CD4-positive, alpha-beta T cell (primary cell): ENCODE measurements at regions not wholly inside any gene's neighbourhood (a gene's known extent, or its start where the extent isn't known, plus 50 kb on each side); places are given as distances from the start of the nearest gene placed in this dataset.
"Not testable (repeated sequence)": the region's sequence is repeated elsewhere in the genome, so short reads cannot be mapped to it uniquely, and the experiment has no call there.

ENCODE experiments used
- ATAC-seq: fragments of 200-7000 bp; cut with Tn5 transposase; one replicate; pipeline ENCODE4 v1.10.0; 2022; ENCODE audit warnings: mild to moderate bottlenecking; ENCODE audit not compliant: poor library complexity
- CTCF ChIA-PET: fragments of 350-600 bp; sonication (Branson Sonifier 250); formaldehyde crosslinking; loops from one replicate; lab custom pipeline; 2021; ENCODE audit warnings: antibody characterized with exemption, inconsistent platforms; lab: Charles Lee
- POLR2A ChIA-PET: fragments of 350-600 bp; sonication (Branson Sonifier 250); formaldehyde crosslinking; loops from one replicate; lab custom pipeline; 2021; ENCODE audit warnings: antibody characterized with exemption, inconsistent platforms; lab: Charles Lee
- DNase-seq, 14 experiments: peaks; one replicate each; pipeline ENCODE4 v3.0.0-alpha.2; 2013 to 2020; ENCODE audit warnings: mixed read lengths in 2 of 14
- H3K27ac ChIP-seq, 2 donors: one replicate each; pipeline versions ENCODE4 v1.5.1 to v1.7.0; 2013; ENCODE audit warnings: low read length in 2 of 2, low read depth in 1 of 2, mild to moderate bottlenecking in 1 of 2
- H3K27me3 ChIP-seq, 2 experiments: 1 replicate in 1 of 2; 2 replicates in 1 of 2; pipeline versions ENCODE4 v1.6.1 to v1.7.0; 2013; ENCODE audit warnings: low read length in 2 of 2, control low read depth in 1 of 2, mild to moderate bottlenecking in 1 of 2, moderate library complexity in 1 of 2; ENCODE audit not compliant: insufficient read depth in 2 of 2, control insufficient read depth in 1 of 2
- H3K36me3 ChIP-seq: one replicate; pipeline ENCODE4 v1.6.1; 2013; ENCODE audit warnings: low read length, control low read depth; ENCODE audit not compliant: insufficient read depth
- H3K4me1 ChIP-seq: one replicate; pipeline ENCODE4 v1.6.1; 2013; ENCODE audit warnings: low read length, control low read depth; ENCODE audit not compliant: insufficient read depth
- H3K4me3 ChIP-seq: one replicate; pipeline ENCODE4 v1.5.1; 2013; ENCODE audit warnings: mild to moderate bottlenecking, low read length, moderate library complexity
- H3K9me3 ChIP-seq, 2 experiments: 1 replicate in 1 of 2; 2 replicates in 1 of 2; pipeline versions ENCODE4 v1.6.1 to v1.7.0; 2013; ENCODE audit warnings: low read length in 2 of 2, mild to moderate bottlenecking in 2 of 2, control low read depth in 1 of 2, moderate library complexity in 1 of 2; ENCODE audit not compliant: control insufficient read depth in 1 of 2, insufficient read depth in 1 of 2
- H3K27ac Mint-ChIP-seq: one replicate; pipeline ENCODE4 v1.8.0; 2020; ENCODE audit warnings: mixed read lengths
- H3K27me3 Mint-ChIP-seq: one replicate; pipeline ENCODE4 v1.8.0; 2021; ENCODE audit warnings: mixed read lengths
- H3K36me3 Mint-ChIP-seq: one replicate; pipeline ENCODE4 v1.8.0; 2021; ENCODE audit warnings: low read depth, mixed read lengths
- H3K4me1 Mint-ChIP-seq: one replicate; pipeline ENCODE4 v1.8.0; 2021; ENCODE audit warnings: low read depth, mixed read lengths
- H3K4me3 Mint-ChIP-seq: one replicate; pipeline ENCODE4 v1.8.0; 2020; ENCODE audit warnings: mild to moderate bottlenecking, mixed read lengths
- H3K9me3 Mint-ChIP-seq: one replicate; pipeline ENCODE4 v1.8.0; 2020; ENCODE audit warnings: mixed read lengths
- CTCF ChIP-seq: fragments of 200-600 bp; IDR thresholded peaks from one replicate; pipeline ENCODE4 v1.8.0; 2022; ENCODE audit warnings: antibody characterized with exemption, mild to moderate bottlenecking
- intact Hi-C, 2 experiments: fragments of 100-400 bp; cut with DNase I in 1 of 2; cut with micrococcal nuclease in 1 of 2; formaldehyde crosslinking; loops; one replicate each; pipeline versions ENCODE4 v1.15.1 to v1.9.0; 2023 to 2025; cut with DNase I, micrococcal nuclease

DNA sequence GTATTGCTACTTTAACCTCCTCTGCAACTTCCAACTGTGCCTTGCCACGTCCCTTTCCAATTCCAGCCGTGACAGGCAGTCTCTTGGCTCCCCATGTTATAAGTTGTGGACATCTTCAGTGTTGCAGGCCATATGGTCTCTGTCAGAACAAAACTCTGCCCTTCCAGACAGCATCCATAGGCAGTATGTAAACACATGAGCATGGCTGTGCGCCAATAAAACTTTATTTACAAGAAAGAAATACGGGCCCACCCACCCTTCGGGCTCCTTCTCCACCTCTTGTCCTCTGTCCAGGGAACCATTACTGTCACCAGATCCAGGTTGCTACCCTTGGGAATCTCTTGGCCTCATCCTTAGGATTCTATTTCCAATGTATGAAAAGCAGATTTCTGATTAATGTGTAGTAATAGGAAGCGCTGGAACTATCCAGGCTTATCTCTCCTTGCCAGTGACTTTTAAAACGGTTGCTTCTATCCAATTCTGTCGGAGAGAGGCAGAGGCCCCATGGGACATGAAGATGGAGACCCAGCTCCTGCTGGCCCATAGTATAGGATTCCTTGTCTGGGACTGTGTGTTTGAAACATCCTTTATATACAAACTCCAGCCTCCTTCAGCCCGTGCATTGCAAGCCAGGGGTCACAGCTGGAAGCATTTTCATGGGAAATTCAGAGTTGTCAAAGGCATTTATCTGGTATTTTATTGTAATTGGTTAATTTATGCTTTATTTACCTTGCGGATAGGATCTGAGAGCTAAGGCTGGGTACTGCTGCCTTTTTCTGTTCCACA, 114.4 kb downstream of the ZNF664 start:
- Mint-ChIP-seq H3K4me3 (no peak overlapping the region), H3K4me1 (no peaks in the 10 kb centered on the region), H3K27me3 (no peaks in the 10 kb centered on the region), H3K9me3 (peaks cover 3% of the 10 kb centered on the region), H3K27ac (no peak overlapping the region), H3K36me3 (no peaks in the 10 kb centered on the region)
- ChIA-PET CTCF (no interaction called here), POLR2A (no interaction called here)
- Histone ChIP-seq H3K4me3 (no peak overlapping the region), H3K27ac (no peak overlapping the region), H3K4me1 (no peaks in the 10 kb centered on the region), H3K9me3 (no peaks in the 10 kb centered on the region), H3K27me3 (peaks cover 0 to 8% of the 10 kb centered on the region in 2 experiments), H3K36me3 (no peaks in the 10 kb centered on the region)
- no peak for TF ChIP-seq CTCF
- no peak for DNase-seq
- no peak for ATAC-seq
- intact Hi-C loops: no loop called here

GRCh38 chr12:124088217-124088907, 115.3 kb downstream of the ZNF664 start:
- ChIA-PET CTCF (no interaction called here), POLR2A (no interaction called here)
- H3K27me3 Mint-ChIP-seq: no peaks in the 10 kb centered on the region
- no peak for TF ChIP-seq CTCF
- Histone ChIP-seq H3K4me1 (no peaks in the 10 kb centered on the region), H3K4me3 (no peak overlapping the region), H3K36me3 (no peaks in the 10 kb centered on the region), H3K27ac (no peak overlapping the region), H3K9me3 (no peaks in the 10 kb centered on the region), H3K27me3 (peaks cover 0 to 8% of the 10 kb centered on the region in 2 experiments)
- H3K36me3 Mint-ChIP-seq: no peaks in the 10 kb centered on the region
- H3K27ac Mint-ChIP-seq: no peak overlapping the region
- H3K4me1 Mint-ChIP-seq: no peaks in the 10 kb centered on the region
- peaks cover 3% of the 10 kb centered on the region for H3K9me3 Mint-ChIP-seq
- DNase-seq: no peak
- no peak overlapping the region for H3K4me3 Mint-ChIP-seq
- no peak for ATAC-seq
- intact Hi-C loops: no loop called here

GRCh38 chr12:124089181-124089914, 116.3 kb downstream of the ZNF664 start:
- CTCF ChIA-PET, H3K27me3 ChIP-seq, POLR2A ChIA-PET: not testable (repeated sequence)

More at GRCh38 chr12:124089181-124089914, 116.3 kb downstream of the ZNF664 start:
- H3K4me1 ChIP-seq, ATAC-seq, H3K27ac Mint-ChIP-seq, H3K36me3 Mint-ChIP-seq, H3K4me1 Mint-ChIP-seq, intact Hi-C loops, H3K36me3 ChIP-seq, H3K4me3 ChIP-seq, H3K9me3 Mint-ChIP-seq, H3K27me3 Mint-ChIP-seq, H3K4me3 Mint-ChIP-seq, DNase-seq, H3K9me3 ChIP-seq, H3K27ac ChIP-seq: not testable (repeated sequence)
